Uterus (tissue), 3 donors: ENCODE measurements at regions not wholly inside any gene's neighbourhood (a gene's known extent, or its start where the extent isn't known, plus 50 kb on each side); places are given as distances from the start of the nearest gene placed in this dataset.

Experiments
- DNase-seq, 2 donors: peaks; one replicate each; pipeline ENCODE4 v3.0.0-alpha.2; 2019 to 2020
- H3K27ac ChIP-seq, 2 donors: fragments of 200-600 bp; sonication (generic); 1 replicate in 1 of 2; 2 replicates in 1 of 2; pipeline ENCODE4 v1.5.1; 2016 to 2018
- H3K27me3 ChIP-seq, 2 donors: fragments of 200-600 bp; sonication (generic); one replicate each; pipeline ENCODE4 v1.5.1; 2018 to 2019; ENCODE audit warnings: control low read depth in 1 of 2
- H3K36me3 ChIP-seq, 2 donors: fragments of 200-600 bp; sonication (generic); one replicate each; pipeline ENCODE4 v1.5.1; 2019; ENCODE audit warnings: control low read depth in 1 of 2
- H3K4me1 ChIP-seq, 2 donors: fragments of 200-600 bp; sonication (generic); one replicate each; pipeline ENCODE4 v1.5.1; 2018 to 2019; ENCODE audit warnings: control low read depth in 1 of 2
- H3K4me3 ChIP-seq, 2 donors: fragments of 200-600 bp; sonication (generic); 1 replicate in 1 of 2; 2 replicates in 1 of 2; pipeline ENCODE4 v1.5.1; 2018 to 2019; ENCODE audit warnings: mild to moderate bottlenecking in 1 of 2
- H3K9me3 ChIP-seq, 2 donors: fragments of 200-600 bp; sonication (generic); one replicate each; pipeline ENCODE4 v1.5.1; 2019; ENCODE audit warnings: control low read depth in 1 of 2
- CTCF ChIP-seq, 4 experiments: fragments of 200-600 bp in 2 of 4; fragments of 450-650 bp in 2 of 4; sonication (generic) in 2 of 4; IDR thresholded peaks; one replicate each; pipeline ENCODE4 v1.5.1; 2016 to 2019; ENCODE audit warnings: antibody characterized with exemption in 4 of 4, mild to moderate bottlenecking in 2 of 4, moderate library complexity in 1 of 4
- POLR2A ChIP-seq, 2 donors: fragments of 450-650 bp; IDR thresholded peaks; one replicate each; pipeline ENCODE4 v1.6.1; 2016; ENCODE audit warnings: antibody characterized with exemption in 2 of 2, mild to moderate bottlenecking in 1 of 2, moderate library complexity in 1 of 2
- intact Hi-C: fragments of 100-400 bp; cut with DNase I; formaldehyde crosslinking; loops from one replicate; pipeline ENCODE4 v1.15.1; 2023; ENCODE audit warnings: low total_unique reads
- donor health status: DM: yes; HTN: yes; CAD: no.

GRCh38 chr14:101351146-101351545 lies 210.1 kb upstream of the DIO3 start:
- Histone ChIP-seq H3K4me1 (no peaks in the 10 kb centered on the region), H3K4me3 (no peak overlapping the region), H3K9me3 (no peaks in the 10 kb centered on the region), H3K27ac (peak overlapping the region; percentile 59 to 69), H3K27me3 (no peaks in the 10 kb centered on the region), H3K36me3 (no peaks in the 10 kb centered on the region)
- TF ChIP-seq POLR2A (IDR thresholded peaks at IDR 0.05) = no peak
- TF ChIP-seq CTCF (IDR thresholded peaks at IDR 0.05) = no peak
- DNase-seq = no peak
- intact Hi-C loops = no loop called here

- Histone ChIP-seq H3K36me3 (no peaks in the 10 kb centered on the region), H3K4me3 (no peak overlapping the region), H3K9me3 (no peaks in the 10 kb centered on the region), H3K4me1 (no peaks in the 10 kb centered on the region), H3K27ac (peak overlapping the region; percentile 59 to 69), H3K27me3 (no peaks in the 10 kb centered on the region)
- no peak for TF ChIP-seq POLR2A (IDR thresholded peaks at IDR 0.05)
- TF ChIP-seq CTCF (IDR thresholded peaks at IDR 0.05) = no peak
- DNase-seq = no peak
- intact Hi-C loops = no loop called here
Observed at GRCh38 chr14:101351769-101352168, 209.5 kb upstream of the DIO3 start.

- intact Hi-C loops = no loop called here
- Histone ChIP-seq H3K4me3 (no peak overlapping the region), H3K27ac (no peak overlapping the region), H3K36me3 (no peaks in the 10 kb centered on the region), H3K4me1 (no peaks in the 10 kb centered on the region), H3K9me3 (no peaks in the 10 kb centered on the region), H3K27me3 (no peaks in the 10 kb centered on the region)
- TF ChIP-seq CTCF (IDR thresholded peaks at IDR 0.05) (no peak), POLR2A (IDR thresholded peaks at IDR 0.05) (no peak)
- peak; percentile 6 to 11 for DNase-seq
Observed at GRCh38 chr14:101352567-101352966, 208.7 kb upstream of the DIO3 start.

- Histone ChIP-seq H3K27ac (no peak overlapping the region), H3K9me3 (no peaks in the 10 kb centered on the region), H3K36me3 (no peaks in the 10 kb centered on the region), H3K4me1 (peaks cover 6% of the 10 kb centered on the region in 2 donors), H3K27me3 (no peaks in the 10 kb centered on the region), H3K4me3 (no peak overlapping the region)
- DNase-seq = peak in 1 of 2 donors; percentile 6
- intact Hi-C loops = no loop called here
- TF ChIP-seq CTCF (IDR thresholded peaks at IDR 0.05) (no peak), POLR2A (IDR thresholded peaks at IDR 0.05) (no peak)
Observed at GRCh38 chr14:101353422-101353821, 207.9 kb upstream of the DIO3 start.

GRCh38 chr14:101354726-101355125 lies 206.6 kb upstream of the DIO3 start:
- no peaks in the 10 kb centered on the region for H3K9me3 ChIP-seq
- peak overlapping the region in 1 of 2 donors; percentile 33 for H3K27ac ChIP-seq
- no peaks in the 10 kb centered on the region for H3K36me3 ChIP-seq
- H3K4me1 ChIP-seq = peaks cover 13 to 14% of the 10 kb centered on the region in 2 donors
- intact Hi-C loops = no loop called here
- DNase-seq = peak; percentile 58 to 68
- TF ChIP-seq POLR2A (IDR thresholded peaks at IDR 0.05) (no peak), CTCF (IDR thresholded peaks at IDR 0.05) (no peak)
- H3K27me3 ChIP-seq = no peaks in the 10 kb centered on the region
- H3K4me3 ChIP-seq = no peak overlapping the region
